ENCODE measurements at regions not wholly inside any gene's neighbourhood (a gene's known extent, or its start where the extent isn't known, plus 50 kb on each side); places are given as distances from the start of the nearest gene placed in this dataset.

- Histone ChIP-seq H3K4me1 (replicated peaks in 1 of 2; ENCODE audit: control insufficient read depth in 2 of 2, insufficient read depth in 2 of 2, low read length in 2 of 2) (no peaks in the 10 kb centered on the region), H3K27me3 (ENCODE audit: control insufficient read depth in 2 of 2, insufficient read depth in 2 of 2, low read length in 2 of 2) (no peaks in the 10 kb centered on the region), H3K9me3 (replicated peaks; ENCODE audit: control insufficient read depth, insufficient read depth, low read depth, low read length) (no peaks in the 10 kb centered on the region), H3K4me2 (ENCODE audit: insufficient read depth, low read length) (no peak overlapping the region), H3K27ac (ENCODE audit: extremely low read depth, low read depth, low read length) (no peak overlapping the region), H3K36me3 (ENCODE audit: control insufficient read depth, insufficient read depth, low read length) (no peaks in the 10 kb centered on the region), H2AFZ (ENCODE audit: low read depth, low read length) (no peak overlapping the region), H3K79me2 (ENCODE audit: control insufficient read depth, insufficient read depth, low read length) (no peaks in the 10 kb centered on the region), H4K20me1 (replicated peaks; ENCODE audit: control insufficient read depth, insufficient read depth, low read length) (no peaks in the 10 kb centered on the region), H3K4me3 (no peak overlapping the region), H3K9me1 (ENCODE audit: control insufficient read depth, insufficient read depth, low read length) (no peaks in the 10 kb centered on the region), H3K9ac (ENCODE audit: insufficient read depth in 1 of 2, low read depth in 2 of 2, low read length in 2 of 2) (no peak overlapping the region)
- 0% methylated on average over 2 of the region's 3 CpGs for WGBS (ENCODE audit: insufficient coverage, low coverage, missing lambda C conversion rate)
- ATAC-seq: no peak
- no peak for DNase-seq (ENCODE audit: extremely low read depth in 1 of 4, low spot score in 3 of 4)
- ChIA-PET POLR2A (interaction anchor here (0.8 kb wide), 1 partner anchor 12 kb away, joined by 3 read pairs; no protein-coding TSS in a partner anchor), CTCF (ENCODE audit: low intra/inter-chr PET ratio) (no interaction called here)
- no TSS peak for BruUV-seq (replicated peaks)
- no peak for FAIRE-seq
- in situ Hi-C loops (cut with MboI): no loop called here
- intact Hi-C loops (cut with micrococcal nuclease): no loop called here
- TF ChIP-seq NR2C2 (CRISPR knock-in tag; IDR thresholded peaks at IDR 0.05) (no peak), NR2C2 (tag; IDR thresholded peaks at IDR 0.05) (no peak), RAD51 (IDR thresholded peaks at IDR 0.05; ENCODE audit: borderline replicate concordance, low read depth) (no peak), PCBP2 (IDR thresholded peaks at IDR 0.05; ENCODE audit: low read depth, low read length, poor library complexity, severe bottlenecking) (no peak), ZNF197 (CRISPR knock-in tag; IDR thresholded peaks at IDR 0.05; ENCODE audit: low read depth) (no peak)
These were observed 89.1 kb upstream of the HABP2 start for GRCh38 chr10:113463777-113464176.

DNA sequence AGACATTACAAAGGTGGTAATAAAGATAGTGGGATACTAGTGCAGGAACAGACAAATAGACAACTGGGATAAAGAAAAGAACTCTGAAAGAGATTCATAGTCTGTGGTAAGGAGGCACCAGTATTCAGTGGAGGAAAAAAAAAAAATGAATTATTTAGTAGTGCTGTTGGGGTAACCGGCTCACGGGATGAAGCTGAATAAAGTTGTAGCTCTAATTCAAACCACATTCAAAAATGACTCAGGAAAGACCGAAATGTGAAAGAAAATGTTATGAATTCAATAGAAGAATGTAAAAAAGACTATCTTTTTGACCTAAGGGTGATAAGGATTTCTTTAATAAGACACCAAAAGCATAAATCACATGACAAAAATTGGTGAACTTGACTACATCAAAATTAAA, 83.1 kb upstream of the HABP2 start:
- no peak for TF ChIP-seq NCOA4 (IDR thresholded peaks at IDR 0.05; ENCODE audit: partially characterized antibody)
- no peak for TF ChIP-seq SNRNP70 (optimal IDR thresholded peaks at IDR 0.05; ENCODE audit: low read depth, low read length)
- TF ChIP-seq, protein P1, sequence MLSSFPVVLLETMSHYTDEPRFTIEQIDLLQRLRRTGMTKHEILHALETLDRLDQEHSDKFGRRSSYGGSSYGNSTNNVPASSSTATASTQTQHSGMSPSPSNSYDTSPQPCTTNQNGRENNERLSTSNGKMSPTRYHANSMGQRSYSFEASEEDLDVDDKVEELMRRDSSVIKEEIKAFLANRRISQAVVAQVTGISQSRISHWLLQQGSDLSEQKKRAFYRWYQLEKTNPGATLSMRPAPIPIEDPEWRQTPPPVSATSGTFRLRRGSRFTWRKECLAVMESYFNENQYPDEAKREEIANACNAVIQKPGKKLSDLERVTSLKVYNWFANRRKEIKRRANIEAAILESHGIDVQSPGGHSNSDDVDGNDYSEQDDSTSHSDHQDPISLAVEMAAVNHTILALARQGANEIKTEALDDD (IDR thresholded peaks at IDR 0.05): no peak
- no peak for TF ChIP-seq MAFG (tag; conservative IDR thresholded peaks at IDR 0.05)
- Histone ChIP-seq H3K4me2 (ENCODE audit: insufficient read depth, low read length) (no peak overlapping the region), H3K9ac (ENCODE audit: insufficient read depth in 1 of 2, low read depth in 2 of 2, low read length in 2 of 2) (no peak overlapping the region), H3K27ac (ENCODE audit: extremely low read depth, low read depth, low read length) (no peak overlapping the region), H3K79me2 (ENCODE audit: control insufficient read depth, insufficient read depth, low read length) (no peaks in the 10 kb centered on the region), H3K4me1 (replicated peaks in 1 of 2; ENCODE audit: control insufficient read depth in 2 of 2, insufficient read depth in 2 of 2, low read length in 2 of 2) (no peaks in the 10 kb centered on the region), H3K27me3 (ENCODE audit: control insufficient read depth in 2 of 2, insufficient read depth in 2 of 2, low read length in 2 of 2) (no peaks in the 10 kb centered on the region), H2AFZ (ENCODE audit: low read depth, low read length) (no peak overlapping the region), H3K36me3 (ENCODE audit: control insufficient read depth, insufficient read depth, low read length) (no peaks in the 10 kb centered on the region), H4K20me1 (replicated peaks; ENCODE audit: control insufficient read depth, insufficient read depth, low read length) (no peaks in the 10 kb centered on the region), H3K4me3 (no peak overlapping the region), H3K9me3 (replicated peaks; ENCODE audit: control insufficient read depth, insufficient read depth, low read depth, low read length) (no peaks in the 10 kb centered on the region), H3K9me1 (ENCODE audit: control insufficient read depth, insufficient read depth, low read length) (no peaks in the 10 kb centered on the region)
- ChIA-PET POLR2A (no interaction called here), CTCF (ENCODE audit: low intra/inter-chr PET ratio) (no interaction called here)
- ATAC-seq (no peak), FAIRE-seq (no peak), DNase-seq (ENCODE audit: extremely low read depth in 1 of 4, low spot score in 3 of 4) (no peak)
- no TSS peak for BruUV-seq (replicated peaks)
- in situ Hi-C loops (cut with MboI) (no loop called here), intact Hi-C loops (cut with micrococcal nuclease) (no loop called here)
- 0% methylated on average over 3 of the region's 3 CpGs for WGBS (ENCODE audit: insufficient coverage, low coverage, missing lambda C conversion rate)

Data from K562 (cell line).